ENCODE measurements at regions not wholly inside any gene's neighbourhood (a gene's known extent, or its start where the extent isn't known, plus 50 kb on each side); places are given as distances from the start of the nearest gene placed in this dataset.

- H2BK20ac ChIP-seq (ENCODE audit: low read length) = no peak overlapping the region
Observed at GRCh38 chr10:20363684-20364083, 533.4 kb downstream of the NEBL start.

More at GRCh38 chr10:20363684-20364083, 533.4 kb downstream of the NEBL start:
- Histone ChIP-seq H4K20me1 (replicated peaks in 1 of 2; ENCODE audit: control insufficient read depth in 1 of 2, insufficient read depth in 2 of 2, low read length in 2 of 2) (no peaks in the 10 kb centered on the region), H2BK15ac (ENCODE audit: low read length) (no peak overlapping the region), H3K4ac (replicated peaks; ENCODE audit: insufficient read length, low read depth, low read length) (no peak overlapping the region), H3K27me3 (replicated peaks in 1 of 4; ENCODE audit: control insufficient read depth in 3 of 4, extremely low read depth in 1 of 4, insufficient read depth in 3 of 4, low read length in 3 of 4) (no peaks in the 10 kb centered on the region), H2BK12ac (ENCODE audit: low read depth, low read length) (no peak overlapping the region), H4K91ac (replicated peaks; ENCODE audit: insufficient read length, low read length) (no peak overlapping the region), H4K5ac (ENCODE audit: insufficient read length, low read depth, low read length) (no peak overlapping the region), H3K79me1 (ENCODE audit: low read depth, low read length) (no peaks in the 10 kb centered on the region), H4K8ac (ENCODE audit: extremely low read depth, insufficient read depth, low read length) (no peak overlapping the region), H3K18ac (ENCODE audit: extremely low read depth, low read length) (no peak overlapping the region), H3K9me3 (ENCODE audit: insufficient read depth in 2 of 2, low read depth in 1 of 2, low read length in 1 of 2) (0 out of 4 replicates have a peak, but pooled peaks cover 0 to 3% of the 10 kb centered on the region in 2 experiments), H2BK120ac (replicated peaks; ENCODE audit: low read depth, low read length) (no peak overlapping the region), H3K23ac (ENCODE audit: insufficient read length) (no peak overlapping the region), H3K36me3 (ENCODE audit: control insufficient read depth in 2 of 4, insufficient read depth in 4 of 4, low read length in 3 of 4) (peaks cover 0 to 3% (median 0%) of the 10 kb centered on the region in 4 experiments; a peak in 2 of 8 replicates), H3K23me2 (ENCODE audit: low read depth, low read length) (no peaks in the 10 kb centered on the region), H3K9ac (replicated peaks in 1 of 4; ENCODE audit: extremely low read depth in 1 of 4, low read depth in 3 of 4, low read length in 3 of 4) (no peak overlapping the region), H3K4me3 (ENCODE audit: extremely low read depth in 1 of 4, insufficient read depth in 2 of 4, low read depth in 3 of 4, low read length in 4 of 4) (no peak overlapping the region), H3K4me1 (replicated peaks in 1 of 4; ENCODE audit: control insufficient read depth in 3 of 4, insufficient read depth in 4 of 4, low read length in 3 of 4) (no peaks in the 10 kb centered on the region), H2BK5ac (ENCODE audit: low read depth, low read length) (no peak overlapping the region), H2AK5ac (ENCODE audit: low read depth, low read length) (no peak overlapping the region), H2AFZ (ENCODE audit: low read length) (no peak overlapping the region), H3K14ac (ENCODE audit: insufficient read length) (no peak overlapping the region), H3K4me2 (ENCODE audit: insufficient read depth in 1 of 2, low read depth in 2 of 2, low read length in 2 of 2) (no peak overlapping the region), H3K56ac (replicated peaks; ENCODE audit: insufficient read length, low read depth, low read length) (no peak overlapping the region), H3K79me2 (ENCODE audit: control insufficient read depth in 1 of 2, insufficient read depth in 2 of 2, low read length in 2 of 2) (no peaks in the 10 kb centered on the region), H3K27ac (ENCODE audit: low read depth, low read length) (no peak overlapping the region)
- POLR2A ChIA-PET (ENCODE audit: partially characterized antibody) = no interaction called here
- CTCF ChIA-PET (ENCODE audit: partially characterized antibody) = interaction anchor here (1.2 kb wide), 1 partner anchor 284 kb away, joined by 3 read pairs; no protein-coding TSS in a partner anchor
- no peak for DNase-seq (ENCODE audit: low read depth in 1 of 2, low spot score in 2 of 2)
- no peak for FAIRE-seq
- no peak for TF ChIP-seq SUZ12 (IDR thresholded peaks at IDR 0.05; ENCODE audit: low read length)
- no peak for TF ChIP-seq BCL11A (IDR thresholded peaks at IDR 0.05; ENCODE audit: low read depth in 2 of 2, low read length in 2 of 2)

Data from H1 (cell line).